H9 (cell line): ENCODE measurements at regions not wholly inside any gene's neighbourhood (a gene's known extent, or its start where the extent isn't known, plus 50 kb on each side); places are given as distances from the start of the nearest gene placed in this dataset.
A peak's percentile ranks its signal among the peaks of the same experiment; 100 is the strongest.
"Not testable (repeated sequence)": the region's sequence is repeated elsewhere in the genome, so short reads cannot be mapped to it uniquely, and the experiment has no call there.

Experiments used
- DNase-seq: peaks from one replicate; pipeline ENCODE4 v3.0.0-alpha.2; 2017
- H2AFZ ChIP-seq: one replicate; pipeline ENCODE4 v1.6.1; 2013; ENCODE audit warnings: mild to moderate bottlenecking, low read length, control low read depth, moderate library complexity
- H2AK5ac ChIP-seq: 2 replicates; pipeline ENCODE4 v1.6.1; 2013; ENCODE audit warnings: low read length, control low read depth, mixed read lengths; ENCODE audit not compliant: insufficient read length
- H2BK120ac ChIP-seq: one replicate; pipeline ENCODE4 v1.6.1; 2013; ENCODE audit warnings: low read depth, mild to moderate bottlenecking, low read length, control low read depth, inconsistent platforms; ENCODE audit not compliant: poor library complexity, severe bottlenecking
- H2BK12ac ChIP-seq: 2 replicates; pipeline ENCODE4 v1.6.1; 2013; ENCODE audit warnings: low read length, control low read depth, mixed read lengths, low read depth; ENCODE audit not compliant: insufficient read length
- H2BK15ac ChIP-seq: 2 replicates; pipeline ENCODE4 v1.6.1; 2013; ENCODE audit warnings: low read depth, low read length, control low read depth
- H2BK20ac ChIP-seq: one replicate; pipeline ENCODE4 v1.6.1; 2013; ENCODE audit warnings: low read depth, mild to moderate bottlenecking, low read length, control low read depth, inconsistent platforms; ENCODE audit not compliant: poor library complexity, severe bottlenecking
- H2BK5ac ChIP-seq: 2 replicates; pipeline ENCODE4 v1.6.1; 2013; ENCODE audit warnings: low read length, control low read depth, mixed read lengths; ENCODE audit not compliant: insufficient read length
- H3K14ac ChIP-seq: 2 replicates; pipeline ENCODE4 v1.6.1; 2013; ENCODE audit warnings: low read length, control low read depth; ENCODE audit not compliant: insufficient read depth
- H3K18ac ChIP-seq: 2 replicates; pipeline ENCODE4 v1.6.1; 2013; ENCODE audit warnings: low read depth, mild to moderate bottlenecking, mixed read lengths, low read length, control low read depth; ENCODE audit not compliant: insufficient read length
- H3K23ac ChIP-seq: 2 replicates; pipeline ENCODE4 v1.6.1; 2013; ENCODE audit warnings: low read length, control low read depth, mixed read lengths, low read depth; ENCODE audit not compliant: insufficient read length
- H3K23me2 ChIP-seq: 2 replicates; pipeline ENCODE4 v1.6.1; 2013; ENCODE audit warnings: low read depth, mild to moderate bottlenecking, mixed read lengths, low read length, control low read depth; ENCODE audit not compliant: insufficient read length, poor library complexity, severe bottlenecking
- H3K27ac ChIP-seq: 2 replicates; pipeline ENCODE4 v1.5.1; 2013; ENCODE audit warnings: low read length, control low read depth, mixed read lengths, low read depth; ENCODE audit not compliant: insufficient read length
- H3K27me3 ChIP-seq: 2 replicates; pipeline ENCODE4 v1.6.1; 2013; ENCODE audit warnings: low read length, control low read depth, inconsistent platforms; ENCODE audit not compliant: insufficient read depth
- H3K4ac ChIP-seq: 2 replicates; pipeline ENCODE4 v1.6.1; 2013; ENCODE audit warnings: low read depth, mild to moderate bottlenecking, control low read depth, inconsistent platforms, low read length, moderate library complexity
- H3K4me1 ChIP-seq: 2 replicates; pipeline ENCODE4 v1.6.1; 2013; ENCODE audit warnings: low read length, control low read depth, inconsistent platforms; ENCODE audit not compliant: insufficient read depth
- H3K4me2 ChIP-seq: 2 replicates; pipeline ENCODE4 v1.6.1; 2013; ENCODE audit warnings: low read length, control low read depth, mixed read lengths; ENCODE audit not compliant: insufficient read length, insufficient read depth
- H3K56ac ChIP-seq: 2 replicates; pipeline ENCODE4 v1.6.1; 2013; ENCODE audit warnings: low read depth, mild to moderate bottlenecking, mixed read lengths, low read length, control low read depth; ENCODE audit not compliant: insufficient read length
- H3K79me1 ChIP-seq: 2 replicates; pipeline ENCODE4 v1.6.1; 2013; ENCODE audit warnings: low read depth, mild to moderate bottlenecking, moderate library complexity, low read length, control low read depth, inconsistent platforms; ENCODE audit not compliant: insufficient read depth, poor library complexity, severe bottlenecking
- H3K79me2 ChIP-seq: 2 replicates; pipeline ENCODE4 v1.6.1; 2013; ENCODE audit warnings: low read length, control low read depth, inconsistent platforms; ENCODE audit not compliant: insufficient read depth
- H3K9ac ChIP-seq: 2 replicates; pipeline ENCODE4 v1.6.1; 2013; ENCODE audit warnings: low read length, control low read depth, mixed read lengths; ENCODE audit not compliant: insufficient read length; ENCODE audit errors: extremely low read depth
- H3K9me3 ChIP-seq: one replicate; pipeline ENCODE4 v1.6.1; 2013; ENCODE audit warnings: low read depth, low read length, inconsistent platforms; ENCODE audit not compliant: control insufficient read depth
- H3T11ph ChIP-seq: one replicate; pipeline ENCODE4 v1.6.1; 2013; ENCODE audit warnings: mild to moderate bottlenecking, low read length, control low read depth, inconsistent platforms
- H4K20me1 ChIP-seq: one replicate; pipeline ENCODE4 v1.6.1; 2013; ENCODE audit not compliant: control insufficient read depth, insufficient read length, insufficient read depth
- H4K5ac ChIP-seq: 2 replicates; pipeline ENCODE4 v1.6.1; 2013; ENCODE audit warnings: low read depth, mild to moderate bottlenecking, mixed read lengths, low read length, control low read depth; ENCODE audit not compliant: insufficient read length
- H4K8ac ChIP-seq: replicated peaks from 2 replicates; pipeline ENCODE4 v1.6.1; 2013; ENCODE audit warnings: low read length, control low read depth, mixed read lengths, low read depth; ENCODE audit not compliant: insufficient read length
- H4K91ac ChIP-seq: 2 replicates; pipeline ENCODE4 v1.6.1; 2013; ENCODE audit warnings: low read depth, mild to moderate bottlenecking, moderate library complexity, mixed read lengths, low read length, control low read depth; ENCODE audit not compliant: insufficient read length
- H3K27ac Mint-ChIP-seq, 3 experiments: 2 replicates in 2 of 3; 3 replicates in 1 of 3; pipeline ENCODE4 v1.8.0; 2020 to 2021; ENCODE audit warnings: mixed read lengths in 3 of 3, mild to moderate bottlenecking in 1 of 3, moderate library complexity in 1 of 3
- H3K27me3 Mint-ChIP-seq: 2 replicates; pipeline ENCODE4 v1.8.0; 2021; ENCODE audit warnings: low read depth, mild to moderate bottlenecking, moderate library complexity, mixed read lengths
- H3K36me3 Mint-ChIP-seq, 3 experiments: 2 replicates in 2 of 3; 3 replicates in 1 of 3; pipeline ENCODE4 v1.8.0; 2020 to 2021; ENCODE audit warnings: low read depth in 3 of 3, mixed read lengths in 3 of 3; ENCODE audit not compliant: insufficient read depth in 1 of 3
- H3K4me1 Mint-ChIP-seq, 2 experiments: 2 replicates each; pipeline ENCODE4 v1.8.0; 2020; ENCODE audit warnings: mixed read lengths in 2 of 2
- H3K4me3 Mint-ChIP-seq, 2 experiments: 2 replicates in 1 of 2; 3 replicates in 1 of 2; pipeline ENCODE4 v1.8.0; 2020 to 2021; ENCODE audit warnings: mild to moderate bottlenecking in 2 of 2, mixed read lengths in 2 of 2, moderate library complexity in 1 of 2
- H3K9me3 Mint-ChIP-seq, 2 experiments: 2 replicates in 1 of 2; 3 replicates in 1 of 2; pipeline ENCODE4 v1.8.0; 2020; ENCODE audit warnings: mild to moderate bottlenecking in 2 of 2, mixed read lengths in 2 of 2, moderate library complexity in 1 of 2
- CTCF ChIP-seq: fragments of 200-600 bp; sonication (generic); conservative IDR thresholded peaks from 3 replicates; pipeline ENCODE4 v1.8.0; 2021; ENCODE audit warnings: antibody characterized with exemption, mild to moderate bottlenecking
- WGBS: extraction: QIAGEN DNeasy Blood & Tissue Kit; methylation state at CpG from one replicate; pipeline ENCODE4 v1.1.7; 2013; ENCODE audit warnings: missing lambda C conversion rate, low lambda C conversion rate, mixed read lengths; ENCODE audit not compliant: insufficient read length; ENCODE audit errors: extremely low coverage; 5-methylcytosine and 5-hydroxymethylcytosine counted together

DNA sequence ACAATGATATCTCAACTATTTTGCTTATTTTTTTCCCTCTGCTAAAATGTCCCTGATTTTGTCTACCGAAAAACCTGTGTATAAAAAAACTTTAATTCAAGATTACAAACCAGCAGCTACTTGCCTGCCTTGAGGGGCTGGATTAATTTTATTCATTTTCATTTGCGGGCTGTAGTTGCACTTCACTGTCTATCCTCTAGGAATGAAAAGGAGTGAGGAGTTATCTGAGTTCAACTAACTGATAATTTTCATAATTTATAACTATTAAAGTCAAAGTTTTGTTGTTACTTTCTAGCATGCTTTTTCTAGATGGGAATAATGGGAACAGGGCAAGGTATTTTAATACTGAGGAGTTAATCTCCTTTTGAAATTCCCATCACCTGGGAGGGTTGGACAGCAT is 50.3 kb upstream of the AGTPBP1 start:
- not testable (repeated sequence) for H3K4ac ChIP-seq, H3K23ac ChIP-seq, DNase-seq, H3K79me2 ChIP-seq, H3K9ac ChIP-seq, H3K56ac ChIP-seq, H4K5ac ChIP-seq, H4K20me1 ChIP-seq, H3K9me3 ChIP-seq, H3K18ac ChIP-seq, H2BK5ac ChIP-seq, H3K4me1 ChIP-seq, H2BK12ac ChIP-seq, H2BK120ac ChIP-seq, H3K14ac ChIP-seq, H3K79me1 ChIP-seq, H3K4me2 ChIP-seq, H3T11ph ChIP-seq, H2BK20ac ChIP-seq, H2BK15ac ChIP-seq, H3K4me1 Mint-ChIP-seq, H4K8ac ChIP-seq, H3K27me3 Mint-ChIP-seq, H3K27ac Mint-ChIP-seq, H3K27ac ChIP-seq, H3K4me3 Mint-ChIP-seq, H3K9me3 Mint-ChIP-seq, H3K36me3 Mint-ChIP-seq, H3K23me2 ChIP-seq, H4K91ac ChIP-seq, H2AFZ ChIP-seq, H2AK5ac ChIP-seq, H3K27me3 ChIP-seq
- peak; percentile 29; the same call in 1 of the 3 replicates for TF ChIP-seq CTCF
- WGBS, result no CpG with 5 or more reads among the region's 2 CpGs

DNA sequence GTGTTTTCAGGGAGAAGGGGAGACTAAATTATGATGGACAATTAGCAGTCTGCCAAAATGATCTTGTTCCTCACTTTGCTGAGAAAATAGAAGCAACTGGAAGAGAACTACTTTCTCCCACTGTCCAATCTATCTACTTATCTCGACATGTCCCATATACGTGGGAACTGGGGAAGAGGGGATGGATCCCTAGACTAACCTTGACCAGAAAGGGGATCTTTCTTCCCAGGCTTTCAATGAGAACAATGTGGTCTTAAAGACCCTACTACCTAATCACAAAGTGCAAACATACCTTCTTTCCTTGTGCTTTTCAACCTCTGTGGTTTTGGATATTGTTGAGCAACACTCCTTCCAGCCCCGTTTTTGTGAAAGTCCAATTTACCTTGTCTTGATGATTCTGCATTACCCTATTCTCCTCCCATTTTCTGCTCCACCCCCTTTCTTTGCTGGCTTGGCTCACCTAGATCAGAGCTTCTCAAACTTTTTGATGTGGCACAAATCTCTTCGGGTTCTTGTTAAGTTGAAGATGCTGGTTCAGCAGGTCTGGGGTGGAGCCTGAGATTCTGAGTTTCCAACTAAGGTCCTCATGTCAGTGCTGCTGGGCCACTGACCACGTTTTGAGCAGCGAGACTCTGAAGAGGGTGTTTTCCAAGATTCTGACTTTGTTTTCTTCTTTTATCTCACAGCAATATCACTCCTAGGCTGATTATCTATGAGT is 61.4 kb upstream of the AGTPBP1 start:
- not testable (repeated sequence) for H2BK20ac ChIP-seq, H3T11ph ChIP-seq, H3K27ac ChIP-seq, H3K4me3 Mint-ChIP-seq, H2BK5ac ChIP-seq, H3K27me3 Mint-ChIP-seq, H3K27ac Mint-ChIP-seq, H4K8ac ChIP-seq, H3K9me3 ChIP-seq, H2BK120ac ChIP-seq, H2BK15ac ChIP-seq, H4K5ac ChIP-seq, H4K20me1 ChIP-seq, H3K36me3 Mint-ChIP-seq, H2AK5ac ChIP-seq, DNase-seq, H3K4me1 Mint-ChIP-seq, H2BK12ac ChIP-seq, H3K27me3 ChIP-seq, H3K79me2 ChIP-seq, H3K4me2 ChIP-seq, H3K23me2 ChIP-seq, H3K9ac ChIP-seq, H4K91ac ChIP-seq, H3K18ac ChIP-seq, H3K4ac ChIP-seq, H3K79me1 ChIP-seq, H3K23ac ChIP-seq, H3K56ac ChIP-seq, H3K9me3 Mint-ChIP-seq, H3K4me1 ChIP-seq, H3K14ac ChIP-seq, H2AFZ ChIP-seq
- WGBS, result no CpG with 5 or more reads among the region's 6 CpGs
